ENCODE measurements at regions not wholly inside any gene's neighbourhood (a gene's known extent, or its start where the extent isn't known, plus 50 kb on each side); places are given as distances from the start of the nearest gene placed in this dataset.

DNA sequence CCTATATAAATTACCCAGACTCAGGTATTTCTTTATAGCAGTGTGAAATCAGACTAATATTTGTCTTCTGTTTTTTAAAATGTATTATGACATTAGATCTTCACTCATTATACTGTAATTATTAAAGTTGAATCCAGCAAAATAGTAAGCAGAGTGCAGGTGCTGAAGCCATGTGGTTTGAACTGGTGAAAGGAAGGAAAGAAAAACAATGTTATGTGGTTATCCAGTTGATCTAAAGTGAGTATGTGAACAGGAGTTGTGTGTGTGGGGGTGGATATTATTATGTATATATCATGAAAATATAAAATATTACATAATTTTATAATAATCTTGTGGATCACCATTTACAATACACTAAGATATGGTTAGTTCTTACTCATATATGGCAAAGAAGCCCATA, 593.7 kb downstream of the SEMA5A start:
- H3K4me1 ChIP-seq (ENCODE audit: control insufficient read depth, extremely low read depth, insufficient read depth, low read length) = no peaks in the 10 kb centered on the region
- TF ChIP-seq, protein P1, sequence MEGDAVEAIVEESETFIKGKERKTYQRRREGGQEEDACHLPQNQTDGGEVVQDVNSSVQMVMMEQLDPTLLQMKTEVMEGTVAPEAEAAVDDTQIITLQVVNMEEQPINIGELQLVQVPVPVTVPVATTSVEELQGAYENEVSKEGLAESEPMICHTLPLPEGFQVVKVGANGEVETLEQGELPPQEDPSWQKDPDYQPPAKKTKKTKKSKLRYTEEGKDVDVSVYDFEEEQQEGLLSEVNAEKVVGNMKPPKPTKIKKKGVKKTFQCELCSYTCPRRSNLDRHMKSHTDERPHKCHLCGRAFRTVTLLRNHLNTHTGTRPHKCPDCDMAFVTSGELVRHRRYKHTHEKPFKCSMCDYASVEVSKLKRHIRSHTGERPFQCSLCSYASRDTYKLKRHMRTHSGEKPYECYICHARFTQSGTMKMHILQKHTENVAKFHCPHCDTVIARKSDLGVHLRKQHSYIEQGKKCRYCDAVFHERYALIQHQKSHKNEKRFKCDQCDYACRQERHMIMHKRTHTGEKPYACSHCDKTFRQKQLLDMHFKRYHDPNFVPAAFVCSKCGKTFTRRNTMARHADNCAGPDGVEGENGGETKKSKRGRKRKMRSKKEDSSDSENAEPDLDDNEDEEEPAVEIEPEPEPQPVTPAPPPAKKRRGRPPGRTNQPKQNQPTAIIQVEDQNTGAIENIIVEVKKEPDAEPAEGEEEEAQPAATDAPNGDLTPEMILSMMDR (optimal IDR thresholded peaks at IDR 0.05 in 1 of 3, IDR thresholded peaks at IDR 0.05 in 1 of 3, conservative IDR thresholded peaks at IDR 0.05 in 1 of 3; ENCODE audit: extremely low read depth in 1 of 3, insufficient read depth in 2 of 3, low read length in 3 of 3) = no peak
- TF ChIP-seq EZH2 (IDR thresholded peaks at IDR 0.05; ENCODE audit: low read length) = no peak

DNA sequence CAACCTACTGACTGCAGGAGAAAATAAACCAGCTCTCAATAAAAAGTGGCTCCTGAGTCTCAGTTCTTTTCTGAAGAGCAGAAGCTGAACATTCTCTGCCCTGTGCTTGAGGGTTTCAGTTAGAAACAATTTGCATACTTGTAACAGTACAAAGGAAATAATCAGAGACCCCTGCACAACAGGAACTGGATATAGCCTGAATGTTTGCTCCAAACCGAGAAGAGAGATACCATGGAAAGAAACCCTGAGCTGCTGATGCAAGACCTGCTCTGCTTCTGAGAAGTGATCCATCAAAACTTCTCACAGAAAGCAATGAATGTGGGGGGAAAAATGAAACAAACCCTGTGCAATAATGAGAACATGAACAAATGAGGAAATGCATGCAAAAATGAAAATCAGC, 592.9 kb downstream of the SEMA5A start:
- no peaks in the 10 kb centered on the region for H3K4me1 ChIP-seq (ENCODE audit: control insufficient read depth, extremely low read depth, insufficient read depth, low read length)
- FAIRE-seq = no peak
- H3K9me3 ChIP-seq (ENCODE audit: control insufficient read depth, low read depth, low read length) = no peaks in the 10 kb centered on the region
- dilution Hi-C loops (cut with MboI; ENCODE audit: extremely low pct_ligation_motif_present, low sequenced_read_pairs) = no loop called here
- no peaks in the 10 kb centered on the region for H3K79me2 ChIP-seq (ENCODE audit: control insufficient read depth, insufficient read depth, low read length)
- no peak overlapping the region for H3K4me3 ChIP-seq (ENCODE audit: control insufficient read depth in 2 of 3, extremely low read depth in 1 of 3, insufficient read depth in 2 of 3, low read depth in 1 of 3, low read length in 3 of 3)
- no peaks in the 10 kb centered on the region for H3K9me1 ChIP-seq (ENCODE audit: control insufficient read depth, extremely low read depth, insufficient read depth, low read length)
- no peaks in the 10 kb centered on the region for H3K27me3 ChIP-seq (ENCODE audit: control insufficient read depth, extremely low read depth, insufficient read depth, low read length)
- H3K27ac ChIP-seq (ENCODE audit: control insufficient read depth, insufficient read depth, low read length) = no peak overlapping the region
- DNase-seq (ENCODE audit: low read depth, low spot score) = no peak
- H4K20me1 ChIP-seq (ENCODE audit: control insufficient read depth, extremely low read depth, insufficient read depth, low read length) = no peaks in the 10 kb centered on the region
- no peaks in the 10 kb centered on the region for H3K36me3 ChIP-seq (ENCODE audit: control insufficient read depth in 2 of 2, extremely low read depth in 1 of 2, insufficient read depth in 2 of 2, low read length in 2 of 2)
- H3K9ac ChIP-seq (ENCODE audit: control insufficient read depth, extremely low read depth, insufficient read depth, low read length) = no peak overlapping the region
- no peak overlapping the region for H2AFZ ChIP-seq (ENCODE audit: control insufficient read depth, low read length)
- no peak overlapping the region for H3K4me2 ChIP-seq (ENCODE audit: control insufficient read depth, extremely low read depth, insufficient read depth, low read depth, low read length)
- TF ChIP-seq, protein P1 (optimal IDR thresholded peaks at IDR 0.05 in 1 of 3, IDR thresholded peaks at IDR 0.05 in 1 of 3, conservative IDR thresholded peaks at IDR 0.05 in 1 of 3; ENCODE audit: extremely low read depth in 1 of 3, insufficient read depth in 2 of 3, low read length in 3 of 3) = no peak
- no peak for TF ChIP-seq EZH2 (IDR thresholded peaks at IDR 0.05; ENCODE audit: low read length)

More for the DNA sequence above, 593.7 kb downstream of the SEMA5A start:
- DNase-seq (ENCODE audit: low read depth, low spot score) = no peak
- no peaks in the 10 kb centered on the region for H4K20me1 ChIP-seq (ENCODE audit: control insufficient read depth, extremely low read depth, insufficient read depth, low read length)
- H3K79me2 ChIP-seq (ENCODE audit: control insufficient read depth, insufficient read depth, low read length) = no peaks in the 10 kb centered on the region
- no peaks in the 10 kb centered on the region for H3K27me3 ChIP-seq (ENCODE audit: control insufficient read depth, extremely low read depth, insufficient read depth, low read length)
- H2AFZ ChIP-seq (ENCODE audit: control insufficient read depth, low read length) = no peak overlapping the region
- no peak overlapping the region for H3K9ac ChIP-seq (ENCODE audit: control insufficient read depth, extremely low read depth, insufficient read depth, low read length)
- H3K4me3 ChIP-seq (ENCODE audit: control insufficient read depth in 2 of 3, extremely low read depth in 1 of 3, insufficient read depth in 2 of 3, low read depth in 1 of 3, low read length in 3 of 3) = no peak overlapping the region
- H3K27ac ChIP-seq (ENCODE audit: control insufficient read depth, insufficient read depth, low read length) = no peak overlapping the region
- FAIRE-seq = no peak
- dilution Hi-C loops (cut with MboI; ENCODE audit: extremely low pct_ligation_motif_present, low sequenced_read_pairs) = no loop called here
- H3K36me3 ChIP-seq (ENCODE audit: control insufficient read depth in 2 of 2, extremely low read depth in 1 of 2, insufficient read depth in 2 of 2, low read length in 2 of 2) = no peaks in the 10 kb centered on the region
- no peaks in the 10 kb centered on the region for H3K9me1 ChIP-seq (ENCODE audit: control insufficient read depth, extremely low read depth, insufficient read depth, low read length)
- H3K4me2 ChIP-seq (ENCODE audit: control insufficient read depth, extremely low read depth, insufficient read depth, low read depth, low read length) = no peak overlapping the region
- H3K9me3 ChIP-seq (ENCODE audit: control insufficient read depth, low read depth, low read length) = no peaks in the 10 kb centered on the region

Measured in keratinocyte (primary cell).